ENCODE measurements at regions not wholly inside any gene's neighbourhood (a gene's known extent, or its start where the extent isn't known, plus 50 kb on each side); places are given as distances from the start of the nearest gene placed in this dataset.
A peak's percentile ranks its signal among the peaks of the same experiment; 100 is the strongest.

DNA sequence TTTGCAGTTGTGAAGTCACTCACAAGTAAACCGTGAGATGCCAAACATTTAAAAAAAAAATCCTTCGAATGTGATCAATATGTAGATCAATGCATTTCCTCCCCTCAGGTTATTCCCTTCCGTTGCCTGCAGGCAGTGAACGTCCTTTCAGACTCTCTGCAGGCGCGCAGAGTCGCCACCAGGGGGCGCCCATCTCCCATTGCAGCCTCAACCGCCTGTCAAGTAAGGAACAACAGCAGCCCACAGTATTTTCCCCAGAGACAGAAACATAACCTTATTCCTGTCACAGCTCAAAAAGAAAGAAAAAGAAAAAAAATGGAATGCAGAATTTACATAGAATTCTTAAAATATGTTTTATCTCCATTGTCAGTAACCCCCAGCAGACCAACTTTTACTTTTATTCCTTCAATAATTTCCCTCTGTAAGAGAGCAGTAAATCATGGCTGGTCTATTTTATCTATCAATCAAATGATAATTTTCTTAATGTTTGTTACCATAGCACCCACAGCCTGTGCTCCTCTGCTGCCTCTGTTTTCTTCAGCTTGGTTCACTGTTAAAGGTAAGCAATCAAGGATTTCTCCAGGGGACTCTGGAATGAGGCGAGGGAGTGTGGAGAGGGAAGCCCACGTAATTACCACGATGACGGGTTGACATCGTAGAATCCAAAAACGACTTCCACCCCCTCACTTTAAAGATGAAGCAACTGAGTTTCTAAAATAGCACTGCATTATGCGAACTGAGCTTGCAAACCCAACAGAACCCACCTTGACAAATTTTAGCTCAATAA is 637.6 kb upstream of the ARGLU1 start:
- peak; percentile 66 for DNase-seq (ENCODE audit: low spot score)

DNA sequence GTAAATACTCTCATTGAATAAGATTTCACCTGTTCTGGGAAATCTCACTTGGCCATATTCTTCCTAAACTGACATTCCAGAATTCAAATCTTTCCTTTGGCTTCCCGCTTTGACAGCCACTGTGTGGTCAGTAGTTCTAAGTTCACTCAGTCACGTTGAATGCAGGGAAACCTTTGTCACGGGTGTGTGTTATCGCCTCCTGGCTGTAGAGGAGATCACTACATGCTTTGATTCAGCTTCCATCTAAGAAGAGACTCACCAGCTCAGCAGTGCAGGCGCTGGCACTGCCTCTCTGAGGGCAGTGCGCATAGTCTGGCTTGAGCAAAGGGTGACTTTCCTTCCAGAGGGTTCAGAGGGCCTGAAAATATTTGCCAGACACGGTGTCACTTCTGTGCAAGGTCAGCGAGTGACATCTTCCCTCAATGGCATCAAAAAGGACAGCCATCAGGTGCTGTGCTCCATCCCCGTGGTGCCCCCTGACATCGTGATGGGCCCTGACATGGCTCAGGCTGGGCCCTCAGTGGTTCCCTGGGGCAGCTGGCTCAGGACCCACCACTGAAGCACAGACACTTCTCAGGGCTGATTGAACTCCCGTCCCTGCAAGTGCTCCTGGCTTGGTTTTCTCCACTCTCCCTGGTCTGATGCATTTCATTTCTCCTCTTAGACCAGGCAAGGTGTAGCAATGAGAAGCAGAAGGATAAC is 635.4 kb upstream of the ARGLU1 start:
- peak; percentile 4 for DNase-seq (ENCODE audit: low spot score)

DNA sequence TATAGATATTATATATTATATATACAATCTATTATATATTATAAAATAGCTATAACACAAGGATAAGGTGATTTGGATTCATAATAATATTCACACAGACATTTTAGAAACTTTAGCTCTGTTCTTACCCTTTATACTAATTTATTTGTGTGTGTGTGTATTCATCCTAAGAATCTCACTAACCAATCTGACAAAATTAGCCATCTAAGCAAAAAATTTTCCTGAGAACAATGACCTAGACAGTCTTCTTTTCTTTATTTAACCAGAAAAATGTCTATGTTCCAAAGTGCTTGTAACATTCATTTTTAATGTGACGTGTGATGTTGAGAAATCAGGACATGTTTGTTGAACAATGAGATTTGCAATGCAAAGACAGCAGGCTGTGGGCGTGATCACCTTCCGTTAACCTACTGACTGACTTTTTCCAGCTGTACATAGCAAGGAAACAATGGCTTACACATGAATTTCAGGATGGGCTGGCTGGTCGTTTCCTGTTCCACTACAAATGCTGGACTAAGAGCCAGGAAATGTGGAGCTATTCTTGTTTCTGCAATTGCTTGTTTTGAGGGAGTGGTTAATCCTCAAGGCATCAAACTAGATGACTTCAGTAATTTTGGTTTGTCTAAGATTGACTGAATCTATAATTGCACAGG is 634.6 kb upstream of the ARGLU1 start:
- no peak for DNase-seq (ENCODE audit: low spot score)

DNA sequence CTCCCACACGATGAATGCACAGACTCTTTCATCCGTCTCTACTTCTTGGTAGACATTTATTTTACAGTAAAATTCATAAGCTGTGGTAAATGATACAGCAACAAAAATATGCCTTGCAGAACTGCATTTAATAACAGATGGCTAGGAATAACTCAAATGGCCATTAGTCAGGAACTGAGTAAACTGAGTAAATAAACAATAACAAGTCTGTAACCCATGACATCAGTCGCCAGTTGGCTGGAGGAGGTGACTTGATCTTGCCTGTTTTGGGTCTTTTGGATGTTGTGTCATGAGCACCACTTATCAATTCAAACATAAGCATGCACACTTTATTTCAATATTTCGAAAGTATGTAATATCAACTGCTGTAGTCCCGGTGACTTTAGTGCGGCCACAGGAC is 632.6 kb upstream of the ARGLU1 start:
- no peak for DNase-seq (ENCODE audit: low spot score)

DNA sequence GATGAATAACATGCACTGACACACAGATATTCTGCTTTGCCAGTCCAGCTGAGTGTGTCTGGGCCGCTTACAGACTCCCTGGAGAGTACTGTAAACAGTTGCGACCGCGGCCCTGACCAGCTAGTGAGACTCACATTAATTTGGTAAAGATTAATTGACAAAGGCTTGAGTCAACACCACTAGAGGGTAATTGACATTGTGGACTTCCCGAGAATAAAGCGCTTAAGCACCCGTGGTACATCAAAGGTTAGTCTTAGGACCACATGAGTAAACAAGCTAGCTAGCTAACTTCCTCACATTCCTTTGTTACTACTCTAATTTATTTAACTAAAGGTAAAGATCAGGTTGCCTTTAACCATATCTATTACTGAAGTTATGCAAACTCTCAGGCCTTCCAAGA is 624.4 kb upstream of the ARGLU1 start:
- DNase-seq (ENCODE audit: low spot score) = no peak

DNA sequence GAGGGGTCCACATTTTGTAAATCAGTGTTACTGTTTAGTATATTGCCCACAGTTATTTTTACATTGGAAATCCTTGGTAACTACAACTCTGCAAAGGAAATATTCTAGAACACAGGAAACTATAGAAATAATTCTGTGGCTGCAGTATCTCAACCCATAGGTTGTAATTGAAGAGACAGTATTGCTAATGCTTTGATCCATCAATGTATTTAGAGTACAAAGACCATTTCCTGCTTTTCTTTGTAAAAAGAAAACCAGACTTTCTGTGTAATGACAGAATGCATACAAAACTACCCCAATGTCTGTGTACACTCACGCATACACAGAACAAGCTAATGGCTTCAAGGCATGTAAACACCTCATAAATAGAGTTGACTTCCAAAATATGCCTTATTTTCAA is 622.1 kb upstream of the ARGLU1 start:
- no peak for DNase-seq (ENCODE audit: low spot score)

DNA sequence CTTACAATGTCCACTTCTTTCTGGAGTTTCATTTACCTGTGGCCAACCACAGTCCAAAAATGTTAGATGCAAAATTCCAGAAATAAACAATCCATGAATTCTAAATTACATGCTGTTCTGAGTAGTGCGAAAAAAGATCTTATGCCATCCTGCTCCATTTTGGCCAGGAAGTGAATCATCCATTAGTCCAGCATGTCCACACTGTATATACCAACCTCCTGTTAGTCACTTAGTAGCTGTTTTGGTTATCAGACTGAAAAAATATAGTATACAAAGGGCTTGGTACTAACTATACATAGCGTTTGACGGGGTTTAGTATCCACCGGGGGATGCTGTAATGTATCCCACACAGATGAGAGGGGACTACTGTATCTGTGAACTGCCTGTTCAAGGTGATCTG is 618.0 kb upstream of the ARGLU1 start:
- no peak for DNase-seq (ENCODE audit: low spot score)

DNA sequence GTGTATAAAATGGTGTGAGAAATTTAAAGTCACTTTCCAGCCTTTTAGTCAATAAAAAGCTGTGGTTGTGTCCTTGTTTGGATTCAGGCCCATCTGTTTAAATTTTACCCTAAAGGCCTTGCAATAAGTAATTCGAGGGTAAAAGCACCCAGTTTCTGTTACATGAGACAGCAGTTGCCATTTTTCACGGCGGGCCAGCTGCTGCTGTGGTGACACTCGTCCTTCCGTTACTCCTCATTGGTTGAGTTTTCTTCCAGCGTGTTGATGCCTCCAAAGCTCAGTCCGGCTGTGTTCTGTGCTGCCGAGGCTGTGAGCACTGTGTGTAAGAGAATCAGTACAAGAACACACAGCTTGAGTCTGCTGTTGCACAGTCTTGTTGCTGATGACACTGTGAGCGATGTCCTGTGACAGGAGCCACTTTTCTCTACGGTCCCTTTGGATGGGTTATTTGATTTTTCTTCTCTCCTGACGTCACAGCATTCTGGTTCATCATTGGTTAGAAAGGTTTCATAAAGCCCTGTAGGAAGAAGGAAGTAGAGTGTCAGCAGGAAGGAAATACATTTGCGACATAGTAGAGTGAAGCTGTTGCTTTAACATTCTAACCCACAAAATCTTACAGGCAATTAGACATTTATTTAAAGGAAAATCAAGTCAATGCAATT is 602.5 kb upstream of the ARGLU1 start:
- no peak for DNase-seq (ENCODE audit: low spot score)

DNA sequence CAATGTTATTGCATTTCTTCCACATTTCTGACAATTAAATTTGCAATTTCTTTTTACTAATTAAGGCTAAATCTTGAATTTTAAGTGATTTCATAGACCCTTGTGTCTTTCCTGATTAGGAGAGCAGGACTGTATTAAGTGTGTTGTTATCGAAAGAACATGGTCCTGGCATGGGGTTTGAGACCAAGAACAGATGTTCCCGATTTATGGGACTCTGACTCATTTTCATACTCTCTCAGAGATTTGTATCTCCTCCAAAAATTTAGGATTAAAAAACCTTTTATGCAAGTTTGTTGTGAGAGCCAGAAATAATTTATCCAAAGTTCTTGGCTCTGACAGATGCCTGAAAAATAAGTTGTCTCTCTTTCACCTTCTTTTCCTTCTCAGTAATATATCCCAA is 589.3 kb upstream of the ARGLU1 start:
- DNase-seq (ENCODE audit: low spot score) = no peak

DNA sequence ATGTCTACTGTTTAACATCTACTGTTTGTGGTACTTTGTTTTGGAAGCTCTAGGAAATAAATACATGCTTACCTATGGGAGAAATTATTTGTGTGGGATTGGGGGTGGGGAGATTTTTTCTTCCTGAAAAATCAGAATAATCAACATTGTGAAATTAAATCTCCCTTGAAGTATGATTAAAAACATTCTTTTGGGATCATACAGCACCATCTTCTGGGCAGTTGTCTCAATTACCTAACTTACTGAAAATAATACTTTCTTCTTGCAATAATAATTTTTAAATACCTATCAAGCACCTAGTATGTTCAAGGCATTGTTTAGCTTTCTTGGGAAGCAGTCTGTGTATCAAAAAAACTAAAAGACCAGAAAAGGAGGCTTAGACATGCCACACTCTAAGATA is 576.5 kb upstream of the ARGLU1 start:
- no peak for DNase-seq (ENCODE audit: low spot score)

DNA sequence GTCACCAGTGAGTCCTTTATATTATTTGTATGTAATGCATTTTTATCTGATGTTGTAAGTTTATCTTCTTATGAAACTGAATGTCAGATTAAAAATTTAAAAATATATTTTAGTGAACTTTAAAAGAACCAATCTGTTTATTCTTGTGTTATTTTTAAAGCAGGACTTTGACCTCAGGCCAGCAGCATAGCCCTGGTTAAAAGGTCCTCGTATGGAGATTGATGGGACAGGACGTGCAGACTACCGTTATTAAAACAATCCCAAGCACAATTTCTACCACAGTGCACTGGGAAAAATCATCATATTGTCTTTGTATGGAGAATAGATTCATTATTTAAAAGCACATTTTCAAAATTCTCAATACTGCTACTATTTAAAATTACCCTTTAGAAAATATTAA is 573.8 kb upstream of the ARGLU1 start:
- DNase-seq (ENCODE audit: low spot score) = no peak

DNA sequence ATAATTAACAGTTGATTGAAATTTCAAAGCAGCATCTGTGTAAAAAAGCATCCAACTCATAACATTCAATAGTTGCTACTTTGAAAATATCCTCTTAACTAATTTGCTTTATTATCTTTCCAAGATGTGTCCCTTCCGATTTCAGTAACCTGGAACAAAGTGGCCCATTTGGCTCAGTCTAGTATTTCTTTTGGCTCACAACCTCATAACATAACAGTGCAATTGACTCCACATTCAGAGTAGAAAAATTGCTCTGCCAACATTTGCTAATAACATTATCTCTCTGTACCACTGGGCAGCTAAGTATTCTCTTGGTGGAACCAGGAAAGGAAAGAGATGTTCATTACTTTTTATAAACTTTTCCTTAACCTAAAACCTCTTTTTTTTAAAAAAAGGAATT is 571.1 kb upstream of the ARGLU1 start:
- DNase-seq (ENCODE audit: low spot score) = no peak

DNA sequence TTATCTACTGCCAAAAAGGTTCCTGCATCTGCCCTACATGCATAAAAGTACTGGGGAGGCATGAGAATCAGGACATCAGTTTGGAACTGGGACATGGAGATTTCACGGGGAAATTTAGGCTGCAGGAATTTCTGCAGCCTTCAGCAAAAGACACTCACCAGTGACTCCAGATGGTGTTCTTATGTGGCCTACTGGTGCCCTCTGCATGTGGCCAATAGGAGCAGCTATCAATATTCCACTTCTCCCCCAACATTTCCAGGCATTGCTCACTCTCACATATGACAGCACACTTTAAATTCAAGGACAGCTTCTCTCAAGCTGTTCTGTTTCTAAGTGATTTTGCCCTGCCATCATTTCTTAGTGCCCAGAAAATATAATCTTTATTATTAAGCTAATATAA is 570.5 kb upstream of the ARGLU1 start:
- no peak for DNase-seq (ENCODE audit: low spot score)

DNA sequence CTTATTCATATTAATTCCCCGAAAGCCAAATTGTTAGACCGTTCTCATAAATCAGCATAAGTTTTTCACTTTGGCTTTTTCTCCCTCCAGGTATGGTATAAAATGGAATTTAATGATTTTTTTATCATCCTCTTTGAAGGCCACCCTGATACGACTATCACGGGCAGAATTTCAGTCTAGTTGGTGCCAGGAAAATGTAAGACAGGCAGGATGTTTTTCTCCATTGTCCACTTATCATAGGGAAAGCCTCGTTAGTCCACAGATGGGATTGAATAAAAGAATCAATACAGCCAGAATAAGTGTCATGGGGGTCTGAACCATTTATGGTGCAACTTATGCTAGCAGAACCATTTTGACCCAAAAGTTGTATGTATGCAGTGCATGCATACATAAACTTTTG is 566.0 kb upstream of the ARGLU1 start:
- no peak for DNase-seq (ENCODE audit: low spot score)

DNA sequence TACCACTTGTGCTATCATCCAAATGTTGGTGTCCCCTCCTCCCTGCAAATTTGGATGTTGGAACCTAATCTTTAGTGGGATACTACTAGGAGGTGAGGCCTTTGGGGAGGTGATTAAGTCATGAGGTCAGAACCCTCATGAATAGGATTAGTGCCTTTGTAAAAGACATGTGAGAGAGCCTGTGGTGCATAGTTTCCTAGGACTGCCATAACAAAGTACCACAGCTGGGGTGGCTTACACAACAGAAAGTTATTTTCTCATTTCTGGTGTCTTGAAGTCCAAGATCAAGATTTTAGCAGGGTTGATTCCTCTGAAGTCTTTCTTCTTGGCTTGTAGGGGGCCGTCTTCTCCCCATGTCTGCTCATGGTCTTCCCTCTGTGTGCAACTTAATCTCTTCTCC is 562.6 kb upstream of the ARGLU1 start:
- DNase-seq (ENCODE audit: low spot score) = no peak

DNA sequence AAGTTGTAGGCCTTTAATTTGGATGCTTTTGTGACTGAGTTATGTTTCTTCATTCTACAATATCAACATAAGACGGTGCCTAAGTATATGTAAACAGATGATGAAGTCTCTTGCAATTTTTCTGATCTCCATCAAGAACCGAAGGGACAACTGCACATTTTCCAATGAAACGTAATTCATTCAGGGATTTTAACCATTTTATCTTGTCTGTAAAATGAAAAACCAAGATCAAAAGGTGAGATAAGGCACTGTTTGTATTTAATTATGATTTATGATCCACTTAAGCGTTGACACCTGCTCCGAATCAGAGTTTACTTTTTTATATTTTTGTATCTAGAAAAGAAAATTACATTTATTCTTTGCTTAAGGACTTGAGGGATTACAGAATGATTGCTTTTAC is 556.8 kb upstream of the ARGLU1 start:
- DNase-seq (ENCODE audit: low spot score) = no peak

DNA sequence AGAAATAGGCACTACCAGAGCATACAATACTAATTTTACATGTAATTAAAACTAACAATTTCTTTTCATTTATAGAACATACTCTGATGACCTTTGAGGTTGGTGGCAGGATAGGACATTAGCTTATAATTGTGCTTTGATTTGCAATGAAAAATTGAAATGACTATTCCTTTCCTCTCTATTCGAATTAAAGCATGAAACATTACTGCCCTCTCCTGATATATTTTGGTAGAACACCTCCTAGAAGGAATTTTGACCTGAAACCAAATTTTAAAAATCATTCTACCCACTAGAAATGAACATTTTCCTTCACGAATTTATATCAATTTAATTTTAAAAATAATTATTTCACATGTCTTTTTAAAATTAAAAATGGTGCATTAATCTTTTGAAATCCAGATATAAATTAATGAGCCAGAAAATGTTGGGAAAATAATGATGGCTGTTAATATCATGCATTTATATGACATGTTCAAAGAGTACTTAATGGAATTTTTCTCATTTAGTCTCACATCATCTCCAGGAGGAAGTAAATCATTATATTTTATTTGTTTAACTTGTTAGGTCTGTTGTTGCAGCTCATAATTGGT is 556.3 kb upstream of the ARGLU1 start:
- peak; percentile 40 for DNase-seq (ENCODE audit: low spot score)

DNA sequence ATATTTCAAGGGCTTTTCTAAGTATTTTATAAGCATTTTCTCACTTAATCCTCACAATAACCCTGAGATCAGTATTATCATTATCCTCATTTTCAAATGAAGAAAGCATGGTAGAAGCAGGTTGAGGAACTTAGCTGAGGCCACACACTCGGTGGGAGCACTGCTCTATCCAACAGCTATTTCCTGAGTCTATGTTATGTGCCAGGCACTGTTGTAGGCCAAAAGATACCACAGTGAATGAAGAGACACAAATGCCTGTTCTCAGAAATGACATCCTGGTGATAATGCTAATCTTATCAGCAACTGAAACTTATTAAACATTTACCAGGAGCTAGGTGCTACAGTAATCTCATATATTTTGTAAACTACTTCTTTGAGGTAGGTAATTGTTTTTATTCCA is 553.9 kb upstream of the ARGLU1 start:
- no peak for DNase-seq (ENCODE audit: low spot score)

DNA sequence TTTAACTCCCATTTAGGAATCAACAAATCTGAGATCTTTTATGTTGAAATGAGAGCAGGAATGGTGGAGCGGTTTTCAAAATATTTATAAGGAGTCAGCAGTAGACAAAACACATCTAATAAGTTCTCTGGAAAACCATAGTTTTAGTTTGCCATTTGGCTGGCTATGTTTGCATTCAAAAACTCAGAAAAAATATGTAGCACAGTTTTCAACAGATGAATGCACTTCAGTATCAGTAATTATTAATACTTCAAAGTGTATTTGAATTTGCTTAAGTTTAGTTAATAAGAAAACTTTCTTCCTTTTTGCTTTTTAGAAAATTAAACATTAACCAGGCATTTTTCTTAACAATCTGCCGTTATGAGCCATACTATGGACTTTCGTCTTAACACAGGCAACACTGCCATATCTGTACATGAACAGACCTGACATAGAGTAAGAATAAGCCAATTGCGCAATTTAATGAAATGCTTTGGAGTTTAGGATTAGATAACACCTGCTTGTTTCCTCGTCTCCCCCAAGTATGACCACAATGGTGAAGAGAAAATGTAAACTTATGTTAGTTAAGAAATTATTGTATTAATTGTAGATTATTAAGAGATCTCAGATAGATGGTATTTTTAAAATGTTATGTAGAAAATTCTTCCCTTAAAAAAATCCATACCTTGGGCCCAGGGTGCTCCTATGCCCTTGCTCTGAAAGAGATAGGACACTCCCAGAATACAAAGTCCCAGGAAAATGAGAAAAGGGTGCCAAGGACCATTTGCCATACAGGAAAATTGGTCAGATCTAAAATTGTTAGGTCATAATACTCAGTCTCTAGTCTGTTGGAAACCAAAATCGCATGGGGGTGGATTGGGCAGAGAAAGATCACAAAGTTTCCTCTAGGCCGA is 552.3 kb upstream of the ARGLU1 start:
- no peak for DNase-seq (ENCODE audit: low spot score)

DNA sequence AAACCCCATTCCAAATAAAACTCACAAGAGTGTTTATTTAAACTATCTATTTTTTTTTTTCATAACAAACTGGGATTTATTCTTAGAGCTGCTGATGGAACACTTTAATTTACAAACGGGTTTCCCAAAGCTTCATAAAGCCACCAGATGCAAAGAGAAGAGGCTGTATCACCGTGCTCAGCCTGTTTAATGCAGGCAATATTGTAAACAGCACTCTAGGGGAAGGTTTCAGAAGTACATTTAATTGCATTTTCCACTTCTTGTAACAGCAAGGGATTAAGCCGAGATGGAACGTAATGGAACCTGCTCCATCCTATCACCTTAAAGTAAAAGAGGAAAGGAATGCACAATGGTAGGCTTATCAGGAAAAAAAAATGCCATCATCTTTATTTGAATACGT is 550.6 kb upstream of the ARGLU1 start:
- no peak for DNase-seq (ENCODE audit: low spot score)

DNA sequence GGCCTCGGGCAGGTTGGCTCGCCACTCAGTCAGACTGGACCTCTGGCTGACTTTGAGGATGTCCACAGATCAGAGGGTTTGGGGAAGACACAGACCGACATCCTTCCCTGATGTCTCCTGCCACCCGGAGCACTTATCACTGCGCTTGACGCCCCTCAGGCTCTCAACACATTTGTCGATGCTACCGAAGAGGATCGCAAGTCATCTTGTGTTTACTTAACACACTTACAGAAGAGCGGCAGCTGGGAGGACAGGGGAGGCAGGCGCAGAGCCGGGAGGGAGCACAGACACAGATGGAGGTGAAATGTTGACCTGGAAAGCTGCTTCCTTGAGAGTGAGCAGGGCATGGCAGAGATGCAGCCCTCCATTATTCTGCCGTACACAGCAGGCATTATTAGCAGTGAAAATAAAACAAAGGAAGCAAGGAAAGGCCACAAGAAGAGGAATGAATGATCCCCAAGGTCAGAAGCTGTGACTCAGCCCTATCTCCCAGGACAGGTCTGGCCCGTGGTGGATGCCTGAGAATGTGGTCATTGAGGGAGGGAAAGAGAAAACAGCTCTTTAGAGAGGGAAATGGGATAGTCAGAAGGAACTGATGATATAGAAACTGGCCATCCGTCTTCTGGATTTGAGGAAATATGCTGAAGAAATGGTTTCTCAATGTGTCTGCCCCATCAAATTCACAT is 549.5 kb upstream of the ARGLU1 start:
- peak; percentile 23 for DNase-seq (ENCODE audit: low spot score)

Data from AG08395 (cell line).